ENCODE measurements at regions not wholly inside any gene's neighbourhood (a gene's known extent, or its start where the extent isn't known, plus 50 kb on each side); places are given as distances from the start of the nearest gene placed in this dataset.

- no TSS peak for BruUV-seq (replicated peaks)
- 7% methylated on average over 2 of the region's 2 CpGs for WGBS (ENCODE audit: low lambda C conversion rate)
Observed at GRCh38 chr1:101121975-101122374, 96.4 kb upstream of the DPH5 start.

GRCh38 chr1:101121504-101121903 lies 95.9 kb upstream of the DPH5 start:
- intact Hi-C loops (cut with micrococcal nuclease; ENCODE audit: unreplicated experiment) (no loop called here), in situ Hi-C loops (cut with HindIII; ENCODE audit: extremely low pct_ligation_motif_present, low pct_unique_long_range_greater_than_20kb) (no loop called here)
- Histone ChIP-seq H2AFZ (ENCODE audit: low read length) (no peak overlapping the region), H3K4me1 (ENCODE audit: insufficient read depth, low read length) (no peaks in the 10 kb centered on the region), H3K9ac (ENCODE audit: insufficient read depth, low read depth, low read length) (no peak overlapping the region), H3K9me3 (ENCODE audit: low read length) (no peaks in the 10 kb centered on the region), H3K4me3 (replicated peaks in 1 of 3; ENCODE audit: insufficient read depth in 1 of 3, low read depth in 2 of 3, low read length in 3 of 3) (no peak overlapping the region), H4K20me1 (ENCODE audit: insufficient read depth, low read length) (no peaks in the 10 kb centered on the region), H3K36me3 (replicated peaks in 1 of 2; ENCODE audit: control insufficient read depth in 1 of 2, insufficient read depth in 2 of 2, low read length in 2 of 2) (no peaks in the 10 kb centered on the region), H3K27ac (ENCODE audit: extremely low read length, insufficient read depth, low read length) (no peak overlapping the region), H3K27me3 (ENCODE audit: control insufficient read depth in 1 of 2, insufficient read depth in 2 of 2, low read length in 2 of 2) (no peaks in the 10 kb centered on the region), H3K4me2 (ENCODE audit: low read depth, low read length) (no peak overlapping the region), H3K79me2 (ENCODE audit: insufficient read depth, low read length) (no peaks in the 10 kb centered on the region)
- ATAC-seq (no peak), DNase-seq (ENCODE audit: low spot score) (no peak), FAIRE-seq (no peak)
- 67% methylated on average over 1 of the region's 1 CpG for WGBS (ENCODE audit: low lambda C conversion rate)
- CTCF ChIA-PET (ENCODE audit: low intra/inter-chr PET ratio, low total read pairs), result no interaction called here
- POLR2A ChIA-PET, result no interaction called here
- no TSS peak for BruUV-seq (replicated peaks)
- TF ChIP-seq MED8 (CRISPR knock-in tag; IDR thresholded peaks at IDR 0.05; ENCODE audit: insufficient replicate concordance) (no peak), ERF (CRISPR knock-in tag; IDR thresholded peaks at IDR 0.05) (no peak)

More at GRCh38 chr1:101121975-101122374, 96.4 kb upstream of the DPH5 start:
- Histone ChIP-seq H2AFZ (ENCODE audit: low read length) (no peak overlapping the region), H3K4me2 (ENCODE audit: low read depth, low read length) (no peak overlapping the region), H3K4me3 (replicated peaks in 1 of 3; ENCODE audit: insufficient read depth in 1 of 3, low read depth in 2 of 3, low read length in 3 of 3) (no peak overlapping the region), H3K9ac (ENCODE audit: insufficient read depth, low read depth, low read length) (no peak overlapping the region), H4K20me1 (ENCODE audit: insufficient read depth, low read length) (no peaks in the 10 kb centered on the region), H3K4me1 (ENCODE audit: insufficient read depth, low read length) (no peaks in the 10 kb centered on the region), H3K36me3 (replicated peaks in 1 of 2; ENCODE audit: control insufficient read depth in 1 of 2, insufficient read depth in 2 of 2, low read length in 2 of 2) (no peaks in the 10 kb centered on the region), H3K27me3 (ENCODE audit: control insufficient read depth in 1 of 2, insufficient read depth in 2 of 2, low read length in 2 of 2) (no peaks in the 10 kb centered on the region), H3K9me3 (ENCODE audit: low read length) (no peaks in the 10 kb centered on the region), H3K79me2 (ENCODE audit: insufficient read depth, low read length) (no peaks in the 10 kb centered on the region), H3K27ac (ENCODE audit: extremely low read length, insufficient read depth, low read length) (no peak overlapping the region)
- intact Hi-C loops (cut with micrococcal nuclease; ENCODE audit: unreplicated experiment), result no loop called here
- ChIA-PET POLR2A (no interaction called here), CTCF (ENCODE audit: low intra/inter-chr PET ratio, low total read pairs) (no interaction called here)
- FAIRE-seq (no peak), ATAC-seq (no peak), DNase-seq (ENCODE audit: low spot score) (no peak)
- in situ Hi-C loops (cut with HindIII; ENCODE audit: extremely low pct_ligation_motif_present, low pct_unique_long_range_greater_than_20kb), result no loop called here
- TF ChIP-seq ZNF34 (CRISPR knock-in tag; IDR thresholded peaks at IDR 0.05; ENCODE audit: borderline replicate concordance) (no peak), RFX1 (IDR thresholded peaks at IDR 0.05) (no peak), EEA1 (CRISPR knock-in tag; IDR thresholded peaks at IDR 0.05; ENCODE audit: borderline replicate concordance) (no peak), SNAPC5 (CRISPR knock-in tag; IDR thresholded peaks at IDR 0.05; ENCODE audit: borderline replicate concordance) (no peak), NFKB2 (CRISPR knock-in tag; IDR thresholded peaks at IDR 0.05; ENCODE audit: borderline replicate concordance) (no peak), PHF21A (CRISPR knock-in tag; IDR thresholded peaks at IDR 0.05) (no peak), CHCHD3 (CRISPR knock-in tag; IDR thresholded peaks at IDR 0.05) (no peak), DMAP1 (CRISPR knock-in tag; IDR thresholded peaks at IDR 0.05) (no peak), TEAD2 (CRISPR knock-in tag; IDR thresholded peaks at IDR 0.05) (no peak), CHD4 (IDR thresholded peaks at IDR 0.05; ENCODE audit: borderline replicate concordance, low read length) (no peak)
- TF ChIP-seq, protein P1, sequence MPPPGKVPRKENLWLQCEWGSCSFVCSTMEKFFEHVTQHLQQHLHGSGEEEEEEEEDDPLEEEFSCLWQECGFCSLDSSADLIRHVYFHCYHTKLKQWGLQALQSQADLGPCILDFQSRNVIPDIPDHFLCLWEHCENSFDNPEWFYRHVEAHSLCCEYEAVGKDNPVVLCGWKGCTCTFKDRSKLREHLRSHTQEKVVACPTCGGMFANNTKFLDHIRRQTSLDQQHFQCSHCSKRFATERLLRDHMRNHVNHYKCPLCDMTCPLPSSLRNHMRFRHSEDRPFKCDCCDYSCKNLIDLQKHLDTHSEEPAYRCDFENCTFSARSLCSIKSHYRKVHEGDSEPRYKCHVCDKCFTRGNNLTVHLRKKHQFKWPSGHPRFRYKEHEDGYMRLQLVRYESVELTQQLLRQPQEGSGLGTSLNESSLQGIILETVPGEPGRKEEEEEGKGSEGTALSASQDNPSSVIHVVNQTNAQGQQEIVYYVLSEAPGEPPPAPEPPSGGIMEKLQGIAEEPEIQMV (CRISPR knock-in tag; IDR thresholded peaks at IDR 0.05; ENCODE audit: low read depth), result no peak

Data from HepG2 (cell line).